ENCODE measurements at regions not wholly inside any gene's neighbourhood (a gene's known extent, or its start where the extent isn't known, plus 50 kb on each side); places are given as distances from the start of the nearest gene placed in this dataset.

DNA sequence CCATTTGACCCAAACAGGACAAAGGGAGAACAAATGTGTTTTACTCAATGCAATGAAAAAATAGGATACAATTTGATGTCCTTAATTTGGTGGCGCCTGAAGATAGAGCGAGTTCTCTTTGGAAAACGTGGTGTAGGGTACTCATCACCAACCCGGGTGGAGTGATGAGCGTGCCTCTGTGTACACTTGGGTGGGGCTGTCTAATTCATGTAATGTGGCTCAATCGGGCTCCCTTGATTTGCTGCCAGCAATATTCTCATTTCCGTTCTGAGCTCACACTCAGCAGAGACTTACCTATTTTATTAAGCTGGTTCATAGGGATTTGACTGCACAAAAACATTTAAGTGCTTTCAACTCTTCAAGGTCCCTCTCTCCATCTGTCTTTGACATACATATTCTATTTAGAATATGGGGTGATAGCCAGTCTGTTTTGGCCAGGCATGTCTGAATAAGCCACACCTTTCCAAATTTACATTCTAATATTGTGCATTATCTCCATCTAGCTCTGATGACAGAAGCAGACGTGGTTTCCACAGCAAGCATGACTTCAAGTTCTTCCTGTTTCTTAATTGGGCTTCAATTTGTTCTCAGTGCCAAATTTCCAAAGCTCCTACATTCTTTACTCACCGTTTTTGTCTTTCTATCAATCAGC lies 162.5 kb downstream of the IRX2 start:
- DNase-seq = no peak

DNA sequence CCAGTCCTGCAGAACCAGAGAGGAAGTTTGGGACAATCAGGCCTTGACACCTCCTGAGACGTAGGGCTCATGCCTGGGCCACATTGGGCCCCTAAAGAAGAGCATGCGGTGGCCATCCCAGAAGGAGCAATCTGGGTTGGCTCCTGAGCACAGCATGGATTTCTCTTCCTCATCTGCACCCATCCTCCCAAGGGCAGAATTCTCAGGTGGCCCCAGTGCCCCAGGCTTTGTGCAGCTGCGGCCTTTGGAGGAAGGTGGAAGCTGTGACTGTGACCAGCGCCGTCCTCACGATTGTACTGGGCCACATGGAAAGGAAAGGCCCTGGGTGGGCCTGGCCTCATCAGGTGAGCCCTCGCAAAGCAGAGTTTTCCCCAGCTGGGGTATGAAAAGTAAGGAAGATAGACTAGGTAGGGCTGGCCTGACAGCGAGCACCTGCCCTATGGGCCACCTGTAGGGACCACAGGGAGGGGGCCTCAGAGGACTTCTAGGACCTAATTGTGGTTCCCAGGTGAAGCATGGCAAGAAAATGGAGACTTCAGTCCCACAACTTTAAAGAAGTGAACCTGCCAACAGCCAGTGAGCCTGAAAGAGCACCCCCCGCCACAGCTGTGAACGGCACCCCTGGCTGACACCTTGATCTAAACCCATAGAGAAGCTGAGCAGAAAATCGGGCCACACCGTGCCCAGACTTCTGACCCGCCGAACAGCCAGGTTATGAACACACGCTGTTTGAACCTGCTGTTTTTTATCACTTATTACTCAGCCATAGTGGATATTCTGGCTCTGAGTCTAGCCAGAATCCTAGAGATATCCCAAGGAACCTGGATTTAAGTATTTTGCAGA lies 164.1 kb downstream of the IRX2 start:
- no peak for DNase-seq
- H3K27ac ChIP-seq (ENCODE audit: insufficient read depth, low read length, poor library complexity, severe bottlenecking) = no peak overlapping the region
- no peaks in the 10 kb centered on the region for H3K36me3 ChIP-seq (ENCODE audit: control insufficient read depth, insufficient read depth, low read length)
- no peaks in the 10 kb centered on the region for H3K9me3 ChIP-seq (ENCODE audit: control insufficient read depth, low read length)
- H3K4me3 ChIP-seq (ENCODE audit: insufficient read depth, low read depth, low read length, poor library complexity, severe bottlenecking) = no peak overlapping the region
- no peaks in the 10 kb centered on the region for H3K27me3 ChIP-seq (replicated peaks; ENCODE audit: control insufficient read depth, insufficient read depth, low read length, poor library complexity, severe bottlenecking)
- H3K4me1 ChIP-seq (ENCODE audit: control insufficient read depth, insufficient read depth, low read length, poor library complexity, severe bottlenecking) = no peaks in the 10 kb centered on the region

More for the DNA sequence above, 162.5 kb downstream of the IRX2 start:
- Histone ChIP-seq H3K4me3 (ENCODE audit: insufficient read depth, low read depth, low read length, poor library complexity, severe bottlenecking) (no peak overlapping the region), H3K27ac (ENCODE audit: insufficient read depth, low read length, poor library complexity, severe bottlenecking) (no peak overlapping the region), H3K9me3 (ENCODE audit: control insufficient read depth, low read length) (no peaks in the 10 kb centered on the region), H3K27me3 (replicated peaks; ENCODE audit: control insufficient read depth, insufficient read depth, low read length, poor library complexity, severe bottlenecking) (no peaks in the 10 kb centered on the region), H3K4me1 (ENCODE audit: control insufficient read depth, insufficient read depth, low read length, poor library complexity, severe bottlenecking) (no peaks in the 10 kb centered on the region), H3K36me3 (ENCODE audit: control insufficient read depth, insufficient read depth, low read length) (no peaks in the 10 kb centered on the region)

- DNase-seq = no peak
- Histone ChIP-seq H3K4me1 (ENCODE audit: control insufficient read depth, insufficient read depth, low read length, poor library complexity, severe bottlenecking) (no peaks in the 10 kb centered on the region), H3K27ac (ENCODE audit: insufficient read depth, low read length, poor library complexity, severe bottlenecking) (no peak overlapping the region), H3K4me3 (ENCODE audit: insufficient read depth, low read depth, low read length, poor library complexity, severe bottlenecking) (no peak overlapping the region), H3K27me3 (replicated peaks; ENCODE audit: control insufficient read depth, insufficient read depth, low read length, poor library complexity, severe bottlenecking) (no peaks in the 10 kb centered on the region), H3K36me3 (ENCODE audit: control insufficient read depth, insufficient read depth, low read length) (no peaks in the 10 kb centered on the region), H3K9me3 (ENCODE audit: control insufficient read depth, low read length) (no peaks in the 10 kb centered on the region)
Measured at GRCh38 chr5:2586016-2586715, 165.3 kb downstream of the IRX2 start.

GRCh38 chr5:2584579-2585269 lies 166.8 kb downstream of the IRX2 start:
- no peak for DNase-seq
- Histone ChIP-seq H3K27ac (ENCODE audit: insufficient read depth, low read length, poor library complexity, severe bottlenecking) (no peak overlapping the region), H3K27me3 (replicated peaks; ENCODE audit: control insufficient read depth, insufficient read depth, low read length, poor library complexity, severe bottlenecking) (no peaks in the 10 kb centered on the region), H3K9me3 (ENCODE audit: control insufficient read depth, low read length) (no peaks in the 10 kb centered on the region), H3K4me3 (ENCODE audit: insufficient read depth, low read depth, low read length, poor library complexity, severe bottlenecking) (no peak overlapping the region), H3K36me3 (ENCODE audit: control insufficient read depth, insufficient read depth, low read length) (no peaks in the 10 kb centered on the region), H3K4me1 (ENCODE audit: control insufficient read depth, insufficient read depth, low read length, poor library complexity, severe bottlenecking) (no peaks in the 10 kb centered on the region)

DNA sequence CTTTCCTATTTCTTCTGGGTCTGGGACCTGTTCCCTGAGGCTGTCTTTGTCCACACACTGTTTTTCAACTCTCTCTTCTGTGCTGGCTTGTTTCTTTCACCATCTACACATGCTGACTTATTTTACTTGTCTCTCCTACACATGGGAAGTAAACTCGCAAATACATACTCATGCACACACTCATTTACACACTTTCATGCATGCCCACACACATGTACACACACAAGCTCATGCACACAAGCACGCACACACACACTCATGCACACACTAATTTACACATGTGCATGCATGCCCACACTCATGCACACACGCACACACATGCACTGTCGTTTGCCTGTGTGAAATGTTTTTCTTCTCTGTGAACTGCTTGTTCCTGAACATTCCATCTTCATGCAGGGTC lies 169.0 kb downstream of the IRX2 start:
- Histone ChIP-seq H3K36me3 (ENCODE audit: control insufficient read depth, insufficient read depth, low read length) (no peaks in the 10 kb centered on the region), H3K27me3 (replicated peaks; ENCODE audit: control insufficient read depth, insufficient read depth, low read length, poor library complexity, severe bottlenecking) (no peaks in the 10 kb centered on the region), H3K9me3 (ENCODE audit: control insufficient read depth, low read length) (no peaks in the 10 kb centered on the region), H3K4me1 (ENCODE audit: control insufficient read depth, insufficient read depth, low read length, poor library complexity, severe bottlenecking) (no peaks in the 10 kb centered on the region), H3K27ac (ENCODE audit: insufficient read depth, low read length, poor library complexity, severe bottlenecking) (no peak overlapping the region), H3K4me3 (ENCODE audit: insufficient read depth, low read depth, low read length, poor library complexity, severe bottlenecking) (no peak overlapping the region)
- DNase-seq = no peak

GRCh38 chr5:2582106-2582505 lies 169.4 kb downstream of the IRX2 start:
- Histone ChIP-seq H3K4me1 (ENCODE audit: control insufficient read depth, insufficient read depth, low read length, poor library complexity, severe bottlenecking) (no peaks in the 10 kb centered on the region), H3K27ac (ENCODE audit: insufficient read depth, low read length, poor library complexity, severe bottlenecking) (no peak overlapping the region), H3K36me3 (ENCODE audit: control insufficient read depth, insufficient read depth, low read length) (no peaks in the 10 kb centered on the region), H3K27me3 (replicated peaks; ENCODE audit: control insufficient read depth, insufficient read depth, low read length, poor library complexity, severe bottlenecking) (no peaks in the 10 kb centered on the region), H3K4me3 (ENCODE audit: insufficient read depth, low read depth, low read length, poor library complexity, severe bottlenecking) (no peak overlapping the region), H3K9me3 (ENCODE audit: control insufficient read depth, low read length) (no peaks in the 10 kb centered on the region)
- no peak for DNase-seq

DNA sequence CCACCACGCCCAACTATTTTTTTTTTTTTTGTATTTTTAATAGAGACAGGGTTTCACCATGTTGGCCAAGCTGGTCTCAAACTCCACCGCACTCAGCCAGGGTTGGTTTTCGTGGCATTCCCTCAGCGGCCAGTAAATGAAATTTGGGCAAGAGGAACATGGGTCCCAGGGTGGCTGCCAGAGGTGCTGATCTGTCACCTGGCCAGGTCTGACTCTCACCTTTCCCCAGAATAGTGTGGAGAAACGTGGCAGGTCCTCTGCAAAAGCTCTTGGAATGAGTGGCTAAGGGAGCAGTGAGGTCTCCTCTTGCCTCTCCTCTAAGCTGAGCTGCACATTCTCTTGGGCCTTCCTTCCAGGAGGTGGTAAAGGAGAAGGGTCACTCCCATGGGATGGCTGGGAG lies 170.1 kb downstream of the IRX2 start:
- no peak for DNase-seq
- H3K36me3 ChIP-seq (ENCODE audit: control insufficient read depth, insufficient read depth, low read length) = no peaks in the 10 kb centered on the region
- H3K27ac ChIP-seq (ENCODE audit: insufficient read depth, low read length, poor library complexity, severe bottlenecking) = no peak overlapping the region
- H3K9me3 ChIP-seq (ENCODE audit: control insufficient read depth, low read length) = no peaks in the 10 kb centered on the region
- H3K27me3 ChIP-seq (replicated peaks; ENCODE audit: control insufficient read depth, insufficient read depth, low read length, poor library complexity, severe bottlenecking) = no peaks in the 10 kb centered on the region
- H3K4me3 ChIP-seq (ENCODE audit: insufficient read depth, low read depth, low read length, poor library complexity, severe bottlenecking) = no peak overlapping the region
- no peaks in the 10 kb centered on the region for H3K4me1 ChIP-seq (ENCODE audit: control insufficient read depth, insufficient read depth, low read length, poor library complexity, severe bottlenecking)

- Histone ChIP-seq H3K9me3 (ENCODE audit: control insufficient read depth, low read length) (no peaks in the 10 kb centered on the region), H3K27ac (ENCODE audit: insufficient read depth, low read length, poor library complexity, severe bottlenecking) (no peak overlapping the region), H3K27me3 (replicated peaks; ENCODE audit: control insufficient read depth, insufficient read depth, low read length, poor library complexity, severe bottlenecking) (no peaks in the 10 kb centered on the region), H3K36me3 (ENCODE audit: control insufficient read depth, insufficient read depth, low read length) (no peaks in the 10 kb centered on the region), H3K4me1 (ENCODE audit: control insufficient read depth, insufficient read depth, low read length, poor library complexity, severe bottlenecking) (no peaks in the 10 kb centered on the region), H3K4me3 (ENCODE audit: insufficient read depth, low read depth, low read length, poor library complexity, severe bottlenecking) (no peak overlapping the region)
- DNase-seq = no peak
Measured at GRCh38 chr5:2579126-2579525, 172.4 kb downstream of the IRX2 start.

- Histone ChIP-seq H3K9me3 (ENCODE audit: control insufficient read depth, low read length) (no peaks in the 10 kb centered on the region), H3K4me1 (ENCODE audit: control insufficient read depth, insufficient read depth, low read length, poor library complexity, severe bottlenecking) (no peaks in the 10 kb centered on the region), H3K4me3 (ENCODE audit: insufficient read depth, low read depth, low read length, poor library complexity, severe bottlenecking) (no peak overlapping the region), H3K36me3 (ENCODE audit: control insufficient read depth, insufficient read depth, low read length) (no peaks in the 10 kb centered on the region), H3K27me3 (replicated peaks; ENCODE audit: control insufficient read depth, insufficient read depth, low read length, poor library complexity, severe bottlenecking) (no peaks in the 10 kb centered on the region), H3K27ac (ENCODE audit: insufficient read depth, low read length, poor library complexity, severe bottlenecking) (no peak overlapping the region)
- DNase-seq = no peak
Measured at GRCh38 chr5:2577312-2578036, 174.0 kb downstream of the IRX2 start.
